CD4-positive, alpha-beta T cell (primary cell): ENCODE measurements at regions not wholly inside any gene's neighbourhood (a gene's known extent, or its start where the extent isn't known, plus 50 kb on each side); places are given as distances from the start of the nearest gene placed in this dataset.

ENCODE experiments used
- ATAC-seq: fragments of 200-7000 bp; cut with Tn5 transposase; one replicate; pipeline ENCODE4 v1.10.0; 2022; ENCODE audit warnings: mild to moderate bottlenecking; ENCODE audit not compliant: poor library complexity
- CTCF ChIA-PET: fragments of 350-600 bp; sonication (Branson Sonifier 250); formaldehyde crosslinking; loops from one replicate; lab custom pipeline; 2021; ENCODE audit warnings: antibody characterized with exemption, inconsistent platforms; lab: Charles Lee
- POLR2A ChIA-PET: fragments of 350-600 bp; sonication (Branson Sonifier 250); formaldehyde crosslinking; loops from one replicate; lab custom pipeline; 2021; ENCODE audit warnings: antibody characterized with exemption, inconsistent platforms; lab: Charles Lee
- DNase-seq, 14 experiments: peaks; one replicate each; pipeline ENCODE4 v3.0.0-alpha.2; 2013 to 2020; ENCODE audit warnings: mixed read lengths in 2 of 14
- H3K27ac ChIP-seq, 2 donors: one replicate each; pipeline versions ENCODE4 v1.5.1 to v1.7.0; 2013; ENCODE audit warnings: low read length in 2 of 2, low read depth in 1 of 2, mild to moderate bottlenecking in 1 of 2
- H3K27me3 ChIP-seq, 2 experiments: 1 replicate in 1 of 2; 2 replicates in 1 of 2; pipeline versions ENCODE4 v1.6.1 to v1.7.0; 2013; ENCODE audit warnings: low read length in 2 of 2, control low read depth in 1 of 2, mild to moderate bottlenecking in 1 of 2, moderate library complexity in 1 of 2; ENCODE audit not compliant: insufficient read depth in 2 of 2, control insufficient read depth in 1 of 2
- H3K36me3 ChIP-seq: one replicate; pipeline ENCODE4 v1.6.1; 2013; ENCODE audit warnings: low read length, control low read depth; ENCODE audit not compliant: insufficient read depth
- H3K4me1 ChIP-seq: one replicate; pipeline ENCODE4 v1.6.1; 2013; ENCODE audit warnings: low read length, control low read depth; ENCODE audit not compliant: insufficient read depth
- H3K4me3 ChIP-seq: one replicate; pipeline ENCODE4 v1.5.1; 2013; ENCODE audit warnings: mild to moderate bottlenecking, low read length, moderate library complexity
- H3K9me3 ChIP-seq, 2 experiments: 1 replicate in 1 of 2; 2 replicates in 1 of 2; pipeline versions ENCODE4 v1.6.1 to v1.7.0; 2013; ENCODE audit warnings: low read length in 2 of 2, mild to moderate bottlenecking in 2 of 2, control low read depth in 1 of 2, moderate library complexity in 1 of 2; ENCODE audit not compliant: control insufficient read depth in 1 of 2, insufficient read depth in 1 of 2
- H3K27ac Mint-ChIP-seq: one replicate; pipeline ENCODE4 v1.8.0; 2020; ENCODE audit warnings: mixed read lengths
- H3K27me3 Mint-ChIP-seq: one replicate; pipeline ENCODE4 v1.8.0; 2021; ENCODE audit warnings: mixed read lengths
- H3K36me3 Mint-ChIP-seq: one replicate; pipeline ENCODE4 v1.8.0; 2021; ENCODE audit warnings: low read depth, mixed read lengths
- H3K4me1 Mint-ChIP-seq: one replicate; pipeline ENCODE4 v1.8.0; 2021; ENCODE audit warnings: low read depth, mixed read lengths
- H3K4me3 Mint-ChIP-seq: one replicate; pipeline ENCODE4 v1.8.0; 2020; ENCODE audit warnings: mild to moderate bottlenecking, mixed read lengths
- H3K9me3 Mint-ChIP-seq: one replicate; pipeline ENCODE4 v1.8.0; 2020; ENCODE audit warnings: mixed read lengths
- CTCF ChIP-seq: fragments of 200-600 bp; IDR thresholded peaks from one replicate; pipeline ENCODE4 v1.8.0; 2022; ENCODE audit warnings: antibody characterized with exemption, mild to moderate bottlenecking
- intact Hi-C, 2 experiments: fragments of 100-400 bp; cut with DNase I in 1 of 2; cut with micrococcal nuclease in 1 of 2; formaldehyde crosslinking; loops; one replicate each; pipeline versions ENCODE4 v1.15.1 to v1.9.0; 2023 to 2025; cut with DNase I, micrococcal nuclease

DNA sequence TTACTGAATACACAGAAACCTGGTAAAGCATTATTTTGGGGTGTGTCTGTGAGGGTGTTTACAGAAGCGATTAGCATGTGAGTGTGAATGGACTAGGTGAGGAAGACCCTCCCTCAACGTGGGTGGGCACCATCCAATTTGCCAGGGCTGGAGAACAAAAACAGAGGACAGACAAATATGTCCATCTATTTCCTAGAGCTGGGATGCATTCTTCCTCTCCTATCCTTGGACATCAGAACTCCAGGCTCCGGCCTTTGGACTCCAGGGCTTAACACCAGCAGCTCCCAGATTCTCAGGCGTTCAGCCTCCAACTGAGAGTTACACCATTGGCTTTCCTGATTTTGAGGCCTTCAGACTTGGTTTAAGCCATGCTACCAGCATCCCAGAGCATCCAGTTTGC lies 65.8 kb upstream of the CHD1 start:
- H3K27ac Mint-ChIP-seq = no peak overlapping the region

GRCh38 chr5:98993512-98993911 lies 64.7 kb upstream of the CHD1 start:
- no peak for TF ChIP-seq CTCF

More for the DNA sequence above, 65.8 kb upstream of the CHD1 start:
- Histone ChIP-seq H3K4me1 (no peaks in the 10 kb centered on the region), H3K27ac (no peak overlapping the region), H3K4me3 (no peak overlapping the region), H3K9me3 (no peaks in the 10 kb centered on the region), H3K27me3 (no peaks in the 10 kb centered on the region), H3K36me3 (no peaks in the 10 kb centered on the region)
- POLR2A ChIA-PET = no interaction called here
- no peak for ATAC-seq
- CTCF ChIA-PET = no interaction called here
- no peak for DNase-seq
- Mint-ChIP-seq H3K9me3 (no peaks in the 10 kb centered on the region), H3K36me3 (no peaks in the 10 kb centered on the region), H3K4me3 (no peak overlapping the region), H3K4me1 (peaks cover 18% of the 10 kb centered on the region), H3K27me3 (no peaks in the 10 kb centered on the region)
- TF ChIP-seq CTCF = no peak
- intact Hi-C loops = no loop called here

GRCh38 chr5:98992552-98992951 lies 63.7 kb upstream of the CHD1 start:
- DNase-seq = no peak
- no peaks in the 10 kb centered on the region for H3K36me3 ChIP-seq
- Mint-ChIP-seq H3K4me1 (peaks cover 20% of the 10 kb centered on the region), H3K27ac (no peak overlapping the region), H3K4me3 (no peak overlapping the region), H3K27me3 (no peaks in the 10 kb centered on the region), H3K36me3 (no peaks in the 10 kb centered on the region), H3K9me3 (no peaks in the 10 kb centered on the region)
- no peaks in the 10 kb centered on the region for H3K9me3 ChIP-seq
- ChIA-PET POLR2A (no interaction called here), CTCF (interaction anchor here (1.0 kb wide), 1 partner anchor 42 kb away, joined by 3 read pairs; no protein-coding TSS in a partner anchor)
- intact Hi-C loops = no loop called here
- H3K4me1 ChIP-seq = no peaks in the 10 kb centered on the region
- no peaks in the 10 kb centered on the region for H3K27me3 ChIP-seq
- TF ChIP-seq CTCF = no peak
- no peak overlapping the region for H3K4me3 ChIP-seq
- no peak overlapping the region for H3K27ac ChIP-seq
- no peak for ATAC-seq

More at GRCh38 chr5:98993512-98993911, 64.7 kb upstream of the CHD1 start:
- Mint-ChIP-seq H3K36me3 (no peaks in the 10 kb centered on the region), H3K27me3 (no peaks in the 10 kb centered on the region), H3K27ac (no peak overlapping the region), H3K9me3 (no peaks in the 10 kb centered on the region), H3K4me1 (peaks cover 20% of the 10 kb centered on the region), H3K4me3 (no peak overlapping the region)
- H3K27ac ChIP-seq = no peak overlapping the region
- no peaks in the 10 kb centered on the region for H3K9me3 ChIP-seq
- no peaks in the 10 kb centered on the region for H3K4me1 ChIP-seq
- POLR2A ChIA-PET = no interaction called here
- intact Hi-C loops = no loop called here
- no peak overlapping the region for H3K4me3 ChIP-seq
- CTCF ChIA-PET = interaction anchor here (0.7 to 1.0 kb wide), 2 partner anchors 43 to 205 kb away, joined by 3 read pairs; no protein-coding TSS in a partner anchor
- H3K36me3 ChIP-seq = no peaks in the 10 kb centered on the region
- ATAC-seq = no peak
- no peak for DNase-seq
- no peaks in the 10 kb centered on the region for H3K27me3 ChIP-seq
